ENCODE measurements at regions not wholly inside any gene's neighbourhood (a gene's known extent, or its start where the extent isn't known, plus 50 kb on each side); places are given as distances from the start of the nearest gene placed in this dataset.

- no peaks in the 10 kb centered on the region for H3K9me3 ChIP-seq (ENCODE audit: low read length)
- H2AFZ ChIP-seq (ENCODE audit: low read length), result no peak overlapping the region
- H3K4me2 ChIP-seq (ENCODE audit: low read depth, low read length), result no peak overlapping the region
- no peaks in the 10 kb centered on the region for H3K79me2 ChIP-seq (ENCODE audit: insufficient read depth, low read length)
- H3K27ac ChIP-seq (ENCODE audit: extremely low read length, insufficient read depth, low read length), result no peak overlapping the region
- FAIRE-seq (no peak), ATAC-seq (peak; percentile 84), DNase-seq (ENCODE audit: low spot score) (peak; percentile 5)
- H3K4me3 ChIP-seq (replicated peaks in 1 of 3; ENCODE audit: insufficient read depth in 1 of 3, low read depth in 2 of 3, low read length in 3 of 3), result no peak overlapping the region
- BruUV-seq (replicated peaks), result no TSS peak
- ChIA-PET POLR2A (no interaction called here), CTCF (ENCODE audit: low intra/inter-chr PET ratio, low total read pairs) (no interaction called here)
- H3K9ac ChIP-seq (ENCODE audit: insufficient read depth, low read depth, low read length), result no peak overlapping the region
- intact Hi-C loops (cut with micrococcal nuclease; ENCODE audit: unreplicated experiment) (no loop called here), in situ Hi-C loops (cut with HindIII; ENCODE audit: extremely low pct_ligation_motif_present, low pct_unique_long_range_greater_than_20kb) (no loop called here)
- no peaks in the 10 kb centered on the region; a peak in 1 of 5 replicates for H3K27me3 ChIP-seq (ENCODE audit: control insufficient read depth in 1 of 2, insufficient read depth in 2 of 2, low read length in 2 of 2)
- WGBS (ENCODE audit: low lambda C conversion rate), result 8% methylated on average over 4 of the region's 4 CpGs
- TF ChIP-seq STAG1 (CRISPR knock-in tag; IDR thresholded peaks at IDR 0.05), result peak; percentile 20; the same call in 1 of the 2 replicates
- TF ChIP-seq ZFP36L2 (CRISPR knock-in tag; IDR thresholded peaks at IDR 0.05), result no peak
- peak; percentile 48 for TF ChIP-seq CTCF (CRISPR knock-in tag; IDR thresholded peaks at IDR 0.05)
- TF ChIP-seq ZMAT3 (CRISPR knock-in tag; conservative IDR thresholded peaks at IDR 0.05), result no peak
- no peak for TF ChIP-seq ZNF513 (CRISPR knock-in tag; conservative IDR thresholded peaks at IDR 0.05)
- TF ChIP-seq JUNB (CRISPR knock-in tag; IDR thresholded peaks at IDR 0.05; ENCODE audit: borderline replicate concordance), result no peak
- TF ChIP-seq ZC3H13 (CRISPR knock-in tag; IDR thresholded peaks at IDR 0.05), result no peak
- no peak for TF ChIP-seq NFYC (CRISPR knock-in tag; IDR thresholded peaks at IDR 0.05)
- TF ChIP-seq SMC3 (IDR thresholded peaks at IDR 0.05; ENCODE audit: low read length), result peak; percentile 48; the same call in 1 of the 2 replicates
- H4K20me1 ChIP-seq (ENCODE audit: insufficient read depth, low read length), result no peaks in the 10 kb centered on the region
- no peaks in the 10 kb centered on the region for H3K4me1 ChIP-seq (ENCODE audit: insufficient read depth, low read length)
- no peaks in the 10 kb centered on the region for H3K36me3 ChIP-seq (replicated peaks in 1 of 2; ENCODE audit: control insufficient read depth in 1 of 2, insufficient read depth in 2 of 2, low read length in 2 of 2)
Measured at GRCh38 chr5:9898319-9898718, 268.2 kb upstream of the TAS2R1 start.
